ENCODE measurements at regions not wholly inside any gene's neighbourhood (a gene's known extent, or its start where the extent isn't known, plus 50 kb on each side); places are given as distances from the start of the nearest gene placed in this dataset.

- Histone ChIP-seq H3K4me1 (ENCODE audit: control insufficient read depth in 1 of 2, insufficient read depth in 2 of 2, low read length in 2 of 2) (no peaks in the 10 kb centered on the region), H2BK12ac (ENCODE audit: low read length) (no peak overlapping the region), H3K9me3 (ENCODE audit: insufficient read depth, low read depth, low read length) (no peaks in the 10 kb centered on the region), H2AK5ac (ENCODE audit: low read length) (no peak overlapping the region), H3K27ac (ENCODE audit: low read depth, low read length) (no peak overlapping the region), H4K91ac (ENCODE audit: low read depth, low read length) (no peak overlapping the region), H3K4me3 (ENCODE audit: low read depth, low read length) (no peak overlapping the region), H3K9ac (ENCODE audit: low read length) (no peak overlapping the region), H2BK120ac (ENCODE audit: insufficient read depth, low read length, poor library complexity) (no peak overlapping the region), H2AFZ (ENCODE audit: insufficient read depth, low read length, poor library complexity) (no peak overlapping the region), H4K12ac (ENCODE audit: low read depth, low read length) (no peak overlapping the region), H3K4me2 (ENCODE audit: low read length) (no peak overlapping the region), H3K79me2 (ENCODE audit: control insufficient read depth, insufficient read depth, low read length, poor library complexity) (no peaks in the 10 kb centered on the region), H4K8ac (ENCODE audit: low read depth, low read length) (no peak overlapping the region), H3K36me3 (ENCODE audit: control insufficient read depth in 1 of 2, insufficient read depth in 2 of 2, low read length in 2 of 2) (no peaks in the 10 kb centered on the region), H3K14ac (ENCODE audit: low read length) (no peak overlapping the region), H3K27me3 (ENCODE audit: insufficient read depth, low read length) (no peaks in the 10 kb centered on the region), H3K79me1 (ENCODE audit: low read length) (no peaks in the 10 kb centered on the region), H3K18ac (ENCODE audit: low read length) (no peak overlapping the region), H2BK5ac (ENCODE audit: low read depth, low read length, poor library complexity) (no peak overlapping the region), H3K4ac (ENCODE audit: low read depth, low read length) (no peak overlapping the region), H3K23ac (ENCODE audit: low read length) (no peak overlapping the region)
- no CpG with 5 or more reads among the region's 3 CpGs for WGBS (ENCODE audit: extremely low coverage, insufficient coverage, insufficient read length)
- no peak for DNase-seq
Measured at GRCh38 chr14:71833476-71833875, 98.8 kb upstream of the RGS6 start.

- Histone ChIP-seq H3K14ac (ENCODE audit: low read length) (no peak overlapping the region), H3K18ac (ENCODE audit: low read length) (no peak overlapping the region), H4K8ac (ENCODE audit: low read depth, low read length) (no peak overlapping the region), H3K9ac (ENCODE audit: low read length) (no peak overlapping the region), H3K36me3 (ENCODE audit: control insufficient read depth in 1 of 2, insufficient read depth in 2 of 2, low read length in 2 of 2) (no peaks in the 10 kb centered on the region), H3K27me3 (ENCODE audit: insufficient read depth, low read length) (no peaks in the 10 kb centered on the region), H2BK12ac (ENCODE audit: low read length) (no peak overlapping the region), H3K4me1 (ENCODE audit: control insufficient read depth in 1 of 2, insufficient read depth in 2 of 2, low read length in 2 of 2) (no peaks in the 10 kb centered on the region), H2AFZ (ENCODE audit: insufficient read depth, low read length, poor library complexity) (no peak overlapping the region), H2BK120ac (ENCODE audit: insufficient read depth, low read length, poor library complexity) (no peak overlapping the region), H3K27ac (ENCODE audit: low read depth, low read length) (no peak overlapping the region), H3K23ac (ENCODE audit: low read length) (no peak overlapping the region), H2AK5ac (ENCODE audit: low read length) (no peak overlapping the region), H4K12ac (ENCODE audit: low read depth, low read length) (no peak overlapping the region), H3K4me2 (ENCODE audit: low read length) (no peak overlapping the region), H3K4ac (ENCODE audit: low read depth, low read length) (no peak overlapping the region), H3K9me3 (ENCODE audit: insufficient read depth, low read depth, low read length) (no peaks in the 10 kb centered on the region), H4K91ac (ENCODE audit: low read depth, low read length) (no peak overlapping the region), H3K4me3 (ENCODE audit: low read depth, low read length) (no peak overlapping the region), H3K79me1 (ENCODE audit: low read length) (no peaks in the 10 kb centered on the region), H3K79me2 (ENCODE audit: control insufficient read depth, insufficient read depth, low read length, poor library complexity) (no peaks in the 10 kb centered on the region), H2BK5ac (ENCODE audit: low read depth, low read length, poor library complexity) (no peak overlapping the region)
- DNase-seq, result no peak
- WGBS (ENCODE audit: extremely low coverage, insufficient coverage, insufficient read length), result no CpG with 5 or more reads among the region's 4 CpGs
Measured at GRCh38 chr14:71834284-71835204, 97.7 kb upstream of the RGS6 start.

GRCh38 chr14:71852181-71852580 lies 80.0 kb upstream of the RGS6 start:
- Histone ChIP-seq H3K9me3 (ENCODE audit: insufficient read depth, low read depth, low read length) (no peaks in the 10 kb centered on the region), H3K79me2 (ENCODE audit: control insufficient read depth, insufficient read depth, low read length, poor library complexity) (no peaks in the 10 kb centered on the region), H3K27ac (ENCODE audit: low read depth, low read length) (no peak overlapping the region), H3K18ac (ENCODE audit: low read length) (no peak overlapping the region), H3K4ac (ENCODE audit: low read depth, low read length) (no peak overlapping the region), H4K91ac (ENCODE audit: low read depth, low read length) (no peak overlapping the region), H2BK120ac (ENCODE audit: insufficient read depth, low read length, poor library complexity) (no peak overlapping the region), H2BK12ac (ENCODE audit: low read length) (no peak overlapping the region), H3K14ac (ENCODE audit: low read length) (no peak overlapping the region), H4K12ac (ENCODE audit: low read depth, low read length) (no peak overlapping the region), H3K9ac (ENCODE audit: low read length) (no peak overlapping the region), H2AFZ (ENCODE audit: insufficient read depth, low read length, poor library complexity) (no peak overlapping the region), H3K23ac (ENCODE audit: low read length) (no peak overlapping the region), H3K27me3 (ENCODE audit: insufficient read depth, low read length) (no peaks in the 10 kb centered on the region), H2BK5ac (ENCODE audit: low read depth, low read length, poor library complexity) (no peak overlapping the region), H3K4me2 (ENCODE audit: low read length) (no peak overlapping the region), H2AK5ac (ENCODE audit: low read length) (no peak overlapping the region), H4K8ac (ENCODE audit: low read depth, low read length) (no peak overlapping the region), H3K36me3 (ENCODE audit: control insufficient read depth in 1 of 2, insufficient read depth in 2 of 2, low read length in 2 of 2) (no peaks in the 10 kb centered on the region), H3K79me1 (ENCODE audit: low read length) (no peaks in the 10 kb centered on the region), H3K4me3 (ENCODE audit: low read depth, low read length) (no peak overlapping the region), H3K4me1 (ENCODE audit: control insufficient read depth in 1 of 2, insufficient read depth in 2 of 2, low read length in 2 of 2) (peaks cover 0 to 3% of the 10 kb centered on the region in 2 experiments)
- no peak for DNase-seq

- no CpG with 5 or more reads among the region's 1 CpG for WGBS (ENCODE audit: extremely low coverage, insufficient coverage, insufficient read length)
- Histone ChIP-seq H3K79me2 (ENCODE audit: control insufficient read depth, insufficient read depth, low read length, poor library complexity) (no peaks in the 10 kb centered on the region), H3K27ac (ENCODE audit: low read depth, low read length) (no peak overlapping the region), H4K12ac (ENCODE audit: low read depth, low read length) (no peak overlapping the region), H3K36me3 (ENCODE audit: control insufficient read depth in 1 of 2, insufficient read depth in 2 of 2, low read length in 2 of 2) (no peaks in the 10 kb centered on the region), H2BK120ac (ENCODE audit: insufficient read depth, low read length, poor library complexity) (no peak overlapping the region), H2BK12ac (ENCODE audit: low read length) (no peak overlapping the region), H3K9me3 (ENCODE audit: insufficient read depth, low read depth, low read length) (no peaks in the 10 kb centered on the region), H3K4me3 (ENCODE audit: low read depth, low read length) (no peak overlapping the region), H3K18ac (ENCODE audit: low read length) (no peak overlapping the region), H4K8ac (ENCODE audit: low read depth, low read length) (no peak overlapping the region), H2AK5ac (ENCODE audit: low read length) (no peak overlapping the region), H3K14ac (ENCODE audit: low read length) (no peak overlapping the region), H2BK5ac (ENCODE audit: low read depth, low read length, poor library complexity) (no peak overlapping the region), H3K4me1 (ENCODE audit: control insufficient read depth in 1 of 2, insufficient read depth in 2 of 2, low read length in 2 of 2) (peaks cover 0 to 3% of the 10 kb centered on the region in 2 experiments), H4K91ac (ENCODE audit: low read depth, low read length) (no peak overlapping the region), H3K9ac (ENCODE audit: low read length) (no peak overlapping the region), H2AFZ (ENCODE audit: insufficient read depth, low read length, poor library complexity) (no peak overlapping the region), H3K23ac (ENCODE audit: low read length) (no peak overlapping the region), H3K4ac (ENCODE audit: low read depth, low read length) (no peak overlapping the region), H3K4me2 (ENCODE audit: low read length) (no peak overlapping the region), H3K27me3 (ENCODE audit: insufficient read depth, low read length) (no peaks in the 10 kb centered on the region), H3K79me1 (ENCODE audit: low read length) (no peaks in the 10 kb centered on the region)
- peak; percentile 62 to 84 for DNase-seq
Measured at GRCh38 chr14:71855399-71856036, 76.7 kb upstream of the RGS6 start.
